ENCODE measurements at regions not wholly inside any gene's neighbourhood (a gene's known extent, or its start where the extent isn't known, plus 50 kb on each side); places are given as distances from the start of the nearest gene placed in this dataset.

GRCh38 chr13:105509981-105510762 lies 1025.3 kb downstream of the EFNB2 start:
- H3K14ac ChIP-seq (ENCODE audit: insufficient read length): no peak overlapping the region
- H2BK120ac ChIP-seq (replicated peaks; ENCODE audit: low read depth, low read length): no peak overlapping the region
- H3K18ac ChIP-seq (ENCODE audit: extremely low read depth, low read length): no peak overlapping the region
- no peak overlapping the region for H3K4ac ChIP-seq (replicated peaks; ENCODE audit: insufficient read length, low read depth, low read length)
- H3K9ac ChIP-seq (replicated peaks in 1 of 4; ENCODE audit: extremely low read depth in 1 of 4, low read depth in 3 of 4, low read length in 3 of 4): no peak overlapping the region
- H4K91ac ChIP-seq (replicated peaks; ENCODE audit: insufficient read length, low read length): no peak overlapping the region
- no peak overlapping the region for H3K56ac ChIP-seq (replicated peaks; ENCODE audit: insufficient read length, low read depth, low read length)
- H3K4me2 ChIP-seq (ENCODE audit: insufficient read depth in 1 of 2, low read depth in 2 of 2, low read length in 2 of 2): no peak overlapping the region
- no peak overlapping the region for H3K23ac ChIP-seq (ENCODE audit: insufficient read length)
- H3K36me3 ChIP-seq (ENCODE audit: control insufficient read depth in 2 of 4, insufficient read depth in 4 of 4, low read length in 3 of 4): no peaks in the 10 kb centered on the region
- H2AFZ ChIP-seq (ENCODE audit: low read length): no peak overlapping the region
- H4K8ac ChIP-seq (ENCODE audit: extremely low read depth, insufficient read depth, low read length): no peak overlapping the region
- TF ChIP-seq KDM1A (IDR thresholded peaks at IDR 0.05; ENCODE audit: borderline replicate concordance, low read length): no peak
- TF ChIP-seq HDAC2 (IDR thresholded peaks at IDR 0.05; ENCODE audit: borderline replicate concordance in 1 of 2, low read depth in 2 of 2, low read length in 2 of 2): no peak
- no peak for TF ChIP-seq ASH2L (IDR thresholded peaks at IDR 0.05; ENCODE audit: low read length)
- TF ChIP-seq SRF (IDR thresholded peaks at IDR 0.05; ENCODE audit: low read depth, low read length): no peak
- TF ChIP-seq CHD2 (IDR thresholded peaks at IDR 0.05; ENCODE audit: low read length): no peak
- no peak for TF ChIP-seq SIN3A (conservative IDR thresholded peaks at IDR 0.05 in 1 of 2, IDR thresholded peaks at IDR 0.05 in 1 of 2; ENCODE audit: low read depth in 1 of 2, low read length in 2 of 2)
- no peak for TF ChIP-seq RBBP5 (IDR thresholded peaks at IDR 0.05; ENCODE audit: borderline replicate concordance, low read depth, low read length)
- TF ChIP-seq SIRT6 (IDR thresholded peaks at IDR 0.05; ENCODE audit: low read length): no peak
- TF ChIP-seq MAX (IDR thresholded peaks at IDR 0.05): no peak
- no peak for TF ChIP-seq CREB1 (IDR thresholded peaks at IDR 0.05)
- TF ChIP-seq POU5F1 (IDR thresholded peaks at IDR 0.05; ENCODE audit: low read depth, low read length): no peak
- TF ChIP-seq TCF12 (IDR thresholded peaks at IDR 0.05; ENCODE audit: low read depth, low read length): no peak
- no peak for TF ChIP-seq SP2 (IDR thresholded peaks at IDR 0.05; ENCODE audit: low read length)
- FAIRE-seq (no peak), DNase-seq (ENCODE audit: low read depth in 1 of 2, low spot score in 2 of 2) (no peak)
- H3K27me3 ChIP-seq (replicated peaks in 1 of 4; ENCODE audit: control insufficient read depth in 3 of 4, extremely low read depth in 1 of 4, insufficient read depth in 3 of 4, low read length in 3 of 4): no peaks in the 10 kb centered on the region
- H3K4me3 ChIP-seq (ENCODE audit: extremely low read depth in 1 of 4, insufficient read depth in 2 of 4, low read depth in 3 of 4, low read length in 4 of 4): no peak overlapping the region
- H4K20me1 ChIP-seq (replicated peaks in 1 of 2; ENCODE audit: control insufficient read depth in 1 of 2, insufficient read depth in 2 of 2, low read length in 2 of 2): no peaks in the 10 kb centered on the region
- CTCF ChIA-PET (ENCODE audit: partially characterized antibody): interaction anchor here (0.7 to 1.6 kb wide), 2 partner anchors 209 to 472 kb away, joined by 3 read pairs; no protein-coding TSS in a partner anchor
- H3K27ac ChIP-seq (ENCODE audit: low read depth, low read length): no peak overlapping the region
- no peaks in the 10 kb centered on the region for H3K4me1 ChIP-seq (replicated peaks in 1 of 4; ENCODE audit: control insufficient read depth in 3 of 4, insufficient read depth in 4 of 4, low read length in 3 of 4)
- H2BK12ac ChIP-seq (ENCODE audit: low read depth, low read length): no peak overlapping the region
- H2BK15ac ChIP-seq (ENCODE audit: low read length): no peak overlapping the region
- H4K5ac ChIP-seq (ENCODE audit: insufficient read length, low read depth, low read length): no peak overlapping the region
- no peaks in the 10 kb centered on the region for H3K9me3 ChIP-seq (ENCODE audit: insufficient read depth in 2 of 2, low read depth in 1 of 2, low read length in 1 of 2)
- WGBS, 2 experiments (ENCODE audit: extremely low coverage in 1 of 2, insufficient coverage in 1 of 2, insufficient read length in 1 of 2, insufficient replicate concordance in 2 of 2, low coverage in 1 of 2, low lambda C conversion rate in 2 of 2, missing lambda C conversion rate in 1 of 2): 95% methylated on average over 7 of the region's 7 CpGs; no CpG with 5 or more reads in 1 of the 2 experiments
- no peaks in the 10 kb centered on the region for H3K79me1 ChIP-seq (ENCODE audit: low read depth, low read length)
- no peak overlapping the region for H2BK5ac ChIP-seq (ENCODE audit: low read depth, low read length)
- H2BK20ac ChIP-seq (ENCODE audit: low read length): no peak overlapping the region
- H2AK5ac ChIP-seq (ENCODE audit: low read depth, low read length): no peak overlapping the region
- no peaks in the 10 kb centered on the region for H3K79me2 ChIP-seq (ENCODE audit: control insufficient read depth in 1 of 2, insufficient read depth in 2 of 2, low read length in 2 of 2)
- POLR2A ChIA-PET (ENCODE audit: partially characterized antibody): no interaction called here
- H3K23me2 ChIP-seq (ENCODE audit: low read depth, low read length): no peaks in the 10 kb centered on the region
